Spleen (tissue), 7 donors: ENCODE measurements at regions not wholly inside any gene's neighbourhood (a gene's known extent, or its start where the extent isn't known, plus 50 kb on each side); places are given as distances from the start of the nearest gene placed in this dataset.

Experiments
- POLR2A ChIP-seq, 3 donors: fragments of 450-650 bp; IDR thresholded peaks; one replicate each; pipeline ENCODE4 v1.5.1; 2017; ENCODE audit warnings: antibody characterized with exemption in 3 of 3, mild to moderate bottlenecking in 1 of 3
- POLR2AphosphoS5 ChIP-seq, 3 donors: sonication (generic); formaldehyde crosslinking; IDR thresholded peaks; one replicate each; pipeline ENCODE4 v1.5.1; 2017; ENCODE audit warnings: antibody characterized with exemption in 3 of 3
- TF ChIP-seq, protein P1 (sequence below), 11 experiments: fragments of 200-600 bp in 7 of 11; fragments of 450-650 bp in 4 of 11; sonication (generic) in 4 of 11; IDR thresholded peaks in 8 of 11; conservative IDR thresholded peaks in 3 of 11; 1 replicate in 7 of 11; 2 replicates in 4 of 11; pipeline versions ENCODE4 v1.4.0 to v1.8.0; 2016 to 2021; ENCODE audit warnings: antibody characterized with exemption in 11 of 11, inconsistent platforms in 4 of 11, mild to moderate bottlenecking in 1 of 11
- donor health status: DM: no; HTN: no; CAD: no; lungs with moderate emphysema.
- donor health status: DM: no; HTN: no; CAD: no.
- donor health status: DM: no; HTN: no; CAD: no.

DNA sequence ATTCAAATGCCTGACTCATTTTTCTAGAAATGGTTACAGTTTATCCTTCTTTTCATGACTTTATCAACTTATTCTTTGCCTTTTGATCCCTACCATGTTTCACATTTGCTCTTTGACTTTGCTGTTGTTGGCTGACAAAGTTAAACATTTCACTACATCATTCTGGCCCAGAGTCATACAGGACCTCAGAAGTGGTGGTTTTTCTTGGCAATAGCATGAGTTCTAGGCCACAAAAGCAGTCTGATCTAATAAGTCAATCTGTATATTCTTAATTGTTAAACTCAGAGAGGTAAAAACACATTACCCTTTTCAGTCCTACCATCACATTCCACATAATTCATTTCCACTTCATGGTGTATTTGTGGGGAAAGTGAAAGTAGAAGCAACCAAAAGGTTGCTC is 763.2 kb upstream of the TENM4 start:
- TF ChIP-seq, protein P1, sequence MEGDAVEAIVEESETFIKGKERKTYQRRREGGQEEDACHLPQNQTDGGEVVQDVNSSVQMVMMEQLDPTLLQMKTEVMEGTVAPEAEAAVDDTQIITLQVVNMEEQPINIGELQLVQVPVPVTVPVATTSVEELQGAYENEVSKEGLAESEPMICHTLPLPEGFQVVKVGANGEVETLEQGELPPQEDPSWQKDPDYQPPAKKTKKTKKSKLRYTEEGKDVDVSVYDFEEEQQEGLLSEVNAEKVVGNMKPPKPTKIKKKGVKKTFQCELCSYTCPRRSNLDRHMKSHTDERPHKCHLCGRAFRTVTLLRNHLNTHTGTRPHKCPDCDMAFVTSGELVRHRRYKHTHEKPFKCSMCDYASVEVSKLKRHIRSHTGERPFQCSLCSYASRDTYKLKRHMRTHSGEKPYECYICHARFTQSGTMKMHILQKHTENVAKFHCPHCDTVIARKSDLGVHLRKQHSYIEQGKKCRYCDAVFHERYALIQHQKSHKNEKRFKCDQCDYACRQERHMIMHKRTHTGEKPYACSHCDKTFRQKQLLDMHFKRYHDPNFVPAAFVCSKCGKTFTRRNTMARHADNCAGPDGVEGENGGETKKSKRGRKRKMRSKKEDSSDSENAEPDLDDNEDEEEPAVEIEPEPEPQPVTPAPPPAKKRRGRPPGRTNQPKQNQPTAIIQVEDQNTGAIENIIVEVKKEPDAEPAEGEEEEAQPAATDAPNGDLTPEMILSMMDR (IDR thresholded peaks at IDR 0.05 in 8 of 11, conservative IDR thresholded peaks at IDR 0.05 in 3 of 11) = no peak
- no peak for TF ChIP-seq POLR2A (IDR thresholded peaks at IDR 0.05)
- no peak for TF ChIP-seq POLR2AphosphoS5 (IDR thresholded peaks at IDR 0.05)
